ENCODE measurements at regions not wholly inside any gene's neighbourhood (a gene's known extent, or its start where the extent isn't known, plus 50 kb on each side); places are given as distances from the start of the nearest gene placed in this dataset.

GRCh38 chr20:5675103-5676091 lies 64.6 kb upstream of the GPCPD1 start (continued):
- TF ChIP-seq, protein P1, sequence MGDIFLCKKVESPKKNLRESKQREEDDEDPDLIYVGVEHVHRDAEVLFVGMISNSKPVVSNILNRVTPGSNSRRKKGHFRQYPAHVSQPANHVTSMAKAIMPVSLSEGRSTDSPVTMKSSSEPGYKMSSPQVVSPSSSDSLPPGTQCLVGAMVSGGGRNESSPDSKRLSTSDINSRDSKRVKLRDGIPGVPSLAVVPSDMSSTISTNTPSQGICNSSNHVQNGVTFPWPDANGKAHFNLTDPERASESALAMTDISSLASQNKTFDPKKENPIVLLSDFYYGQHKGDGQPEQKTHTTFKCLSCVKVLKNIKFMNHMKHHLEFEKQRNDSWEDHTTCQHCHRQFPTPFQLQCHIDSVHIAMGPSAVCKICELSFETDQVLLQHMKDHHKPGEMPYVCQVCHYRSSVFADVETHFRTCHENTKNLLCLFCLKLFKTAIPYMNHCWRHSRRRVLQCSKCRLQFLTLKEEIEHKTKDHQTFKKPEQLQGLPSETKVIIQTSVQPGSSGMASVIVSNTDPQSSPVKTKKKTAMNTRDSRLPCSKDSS (IDR thresholded peaks at IDR 0.05; ENCODE audit: low read depth, partially characterized antibody) = no peak
- TF ChIP-seq MCM3 (IDR thresholded peaks at IDR 0.05) (no peak), TRIM24 (IDR thresholded peaks at IDR 0.05) (peak; percentile 96), MBD2 (IDR thresholded peaks at IDR 0.05; ENCODE audit: borderline replicate concordance, low read depth) (peak; percentile 62; the same call in 1 of the 2 replicates), MITF (IDR thresholded peaks at IDR 0.05) (0 out of 2 replicates have a peak, but pooled peaks have one; percentile 22), DIDO1 (tag; IDR thresholded peaks at IDR 0.05; ENCODE audit: low read depth) (no peak), LCOR (CRISPR knock-in tag; IDR thresholded peaks at IDR 0.05) (peak; percentile 46; the same call in 1 of the 2 replicates)

All from K562 (cell line).